ENCODE measurements at regions not wholly inside any gene's neighbourhood (a gene's known extent, or its start where the extent isn't known, plus 50 kb on each side); places are given as distances from the start of the nearest gene placed in this dataset.

GRCh38 chr1:61620536-61620935 is 104.4 kb downstream of the TM2D1 start (continued):
- TF ChIP-seq, protein P1, sequence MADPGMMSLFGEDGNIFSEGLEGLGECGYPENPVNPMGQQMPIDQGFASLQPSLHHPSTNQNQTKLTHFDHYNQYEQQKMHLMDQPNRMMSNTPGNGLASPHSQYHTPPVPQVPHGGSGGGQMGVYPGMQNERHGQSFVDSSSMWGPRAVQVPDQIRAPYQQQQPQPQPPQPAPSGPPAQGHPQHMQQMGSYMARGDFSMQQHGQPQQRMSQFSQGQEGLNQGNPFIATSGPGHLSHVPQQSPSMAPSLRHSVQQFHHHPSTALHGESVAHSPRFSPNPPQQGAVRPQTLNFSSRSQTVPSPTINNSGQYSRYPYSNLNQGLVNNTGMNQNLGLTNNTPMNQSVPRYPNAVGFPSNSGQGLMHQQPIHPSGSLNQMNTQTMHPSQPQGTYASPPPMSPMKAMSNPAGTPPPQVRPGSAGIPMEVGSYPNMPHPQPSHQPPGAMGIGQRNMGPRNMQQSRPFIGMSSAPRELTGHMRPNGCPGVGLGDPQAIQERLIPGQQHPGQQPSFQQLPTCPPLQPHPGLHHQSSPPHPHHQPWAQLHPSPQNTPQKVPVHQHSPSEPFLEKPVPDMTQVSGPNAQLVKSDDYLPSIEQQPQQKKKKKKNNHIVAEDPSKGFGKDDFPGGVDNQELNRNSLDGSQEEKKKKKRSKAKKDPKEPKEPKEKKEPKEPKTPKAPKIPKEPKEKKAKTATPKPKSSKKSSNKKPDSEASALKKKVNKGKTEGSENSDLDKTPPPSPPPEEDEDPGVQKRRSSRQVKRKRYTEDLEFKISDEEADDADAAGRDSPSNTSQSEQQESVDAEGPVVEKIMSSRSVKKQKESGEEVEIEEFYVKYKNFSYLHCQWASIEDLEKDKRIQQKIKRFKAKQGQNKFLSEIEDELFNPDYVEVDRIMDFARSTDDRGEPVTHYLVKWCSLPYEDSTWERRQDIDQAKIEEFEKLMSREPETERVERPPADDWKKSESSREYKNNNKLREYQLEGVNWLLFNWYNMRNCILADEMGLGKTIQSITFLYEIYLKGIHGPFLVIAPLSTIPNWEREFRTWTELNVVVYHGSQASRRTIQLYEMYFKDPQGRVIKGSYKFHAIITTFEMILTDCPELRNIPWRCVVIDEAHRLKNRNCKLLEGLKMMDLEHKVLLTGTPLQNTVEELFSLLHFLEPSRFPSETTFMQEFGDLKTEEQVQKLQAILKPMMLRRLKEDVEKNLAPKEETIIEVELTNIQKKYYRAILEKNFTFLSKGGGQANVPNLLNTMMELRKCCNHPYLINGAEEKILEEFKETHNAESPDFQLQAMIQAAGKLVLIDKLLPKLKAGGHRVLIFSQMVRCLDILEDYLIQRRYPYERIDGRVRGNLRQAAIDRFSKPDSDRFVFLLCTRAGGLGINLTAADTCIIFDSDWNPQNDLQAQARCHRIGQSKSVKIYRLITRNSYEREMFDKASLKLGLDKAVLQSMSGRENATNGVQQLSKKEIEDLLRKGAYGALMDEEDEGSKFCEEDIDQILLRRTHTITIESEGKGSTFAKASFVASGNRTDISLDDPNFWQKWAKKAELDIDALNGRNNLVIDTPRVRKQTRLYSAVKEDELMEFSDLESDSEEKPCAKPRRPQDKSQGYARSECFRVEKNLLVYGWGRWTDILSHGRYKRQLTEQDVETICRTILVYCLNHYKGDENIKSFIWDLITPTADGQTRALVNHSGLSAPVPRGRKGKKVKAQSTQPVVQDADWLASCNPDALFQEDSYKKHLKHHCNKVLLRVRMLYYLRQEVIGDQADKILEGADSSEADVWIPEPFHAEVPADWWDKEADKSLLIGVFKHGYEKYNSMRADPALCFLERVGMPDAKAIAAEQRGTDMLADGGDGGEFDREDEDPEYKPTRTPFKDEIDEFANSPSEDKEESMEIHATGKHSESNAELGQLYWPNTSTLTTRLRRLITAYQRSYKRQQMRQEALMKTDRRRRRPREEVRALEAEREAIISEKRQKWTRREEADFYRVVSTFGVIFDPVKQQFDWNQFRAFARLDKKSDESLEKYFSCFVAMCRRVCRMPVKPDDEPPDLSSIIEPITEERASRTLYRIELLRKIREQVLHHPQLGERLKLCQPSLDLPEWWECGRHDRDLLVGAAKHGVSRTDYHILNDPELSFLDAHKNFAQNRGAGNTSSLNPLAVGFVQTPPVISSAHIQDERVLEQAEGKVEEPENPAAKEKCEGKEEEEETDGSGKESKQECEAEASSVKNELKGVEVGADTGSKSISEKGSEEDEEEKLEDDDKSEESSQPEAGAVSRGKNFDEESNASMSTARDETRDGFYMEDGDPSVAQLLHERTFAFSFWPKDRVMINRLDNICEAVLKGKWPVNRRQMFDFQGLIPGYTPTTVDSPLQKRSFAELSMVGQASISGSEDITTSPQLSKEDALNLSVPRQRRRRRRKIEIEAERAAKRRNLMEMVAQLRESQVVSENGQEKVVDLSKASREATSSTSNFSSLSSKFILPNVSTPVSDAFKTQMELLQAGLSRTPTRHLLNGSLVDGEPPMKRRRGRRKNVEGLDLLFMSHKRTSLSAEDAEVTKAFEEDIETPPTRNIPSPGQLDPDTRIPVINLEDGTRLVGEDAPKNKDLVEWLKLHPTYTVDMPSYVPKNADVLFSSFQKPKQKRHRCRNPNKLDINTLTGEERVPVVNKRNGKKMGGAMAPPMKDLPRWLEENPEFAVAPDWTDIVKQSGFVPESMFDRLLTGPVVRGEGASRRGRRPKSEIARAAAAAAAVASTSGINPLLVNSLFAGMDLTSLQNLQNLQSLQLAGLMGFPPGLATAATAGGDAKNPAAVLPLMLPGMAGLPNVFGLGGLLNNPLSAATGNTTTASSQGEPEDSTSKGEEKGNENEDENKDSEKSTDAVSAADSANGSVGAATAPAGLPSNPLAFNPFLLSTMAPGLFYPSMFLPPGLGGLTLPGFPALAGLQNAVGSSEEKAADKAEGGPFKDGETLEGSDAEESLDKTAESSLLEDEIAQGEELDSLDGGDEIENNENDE (IDR thresholded peaks at IDR 0.05; ENCODE audit: insufficient replicate concordance, low read length), result no peak
- no peak for TF ChIP-seq TAF7 (optimal IDR thresholded peaks at IDR 0.05; ENCODE audit: borderline replicate concordance, low read depth, low read length)
- no peak for TF ChIP-seq GABPA (IDR thresholded peaks at IDR 0.05; ENCODE audit: borderline replicate concordance, insufficient read depth, low read length)
